Stimulated activated CD4-positive, alpha-beta T cell treated with anti-CD3 and anti-CD28 coated beads, Interleukin-4, amount 100 ng/mL, for 48 hours (primary cell): ENCODE measurements at regions not wholly inside any gene's neighbourhood (a gene's known extent, or its start where the extent isn't known, plus 50 kb on each side); places are given as distances from the start of the nearest gene placed in this dataset.

ENCODE experiments used
- DNase-seq, 2 donors: peaks; one replicate each; pipeline ENCODE4 v3.0.0-alpha.2; 2020; ENCODE audit warnings: low read depth in 2 of 2

DNA sequence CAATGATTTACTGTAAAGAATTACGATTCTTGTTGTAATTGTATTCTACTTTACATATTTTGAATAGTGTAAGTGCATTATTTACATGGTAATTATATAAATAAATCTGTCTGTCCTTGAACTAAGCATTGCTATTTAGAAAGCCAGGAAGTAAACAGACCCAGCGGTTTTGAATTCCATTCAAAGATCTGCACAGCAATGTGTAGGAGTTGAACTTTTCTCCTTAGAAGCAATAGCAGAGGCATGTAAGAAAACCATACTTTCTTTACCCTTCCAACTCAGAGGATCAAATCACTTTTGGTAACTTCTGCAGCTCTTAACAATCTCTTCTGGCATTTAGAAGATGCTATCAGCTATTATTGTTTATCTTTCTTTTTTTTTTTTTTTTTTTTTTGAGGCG, 109.2 kb upstream of the VRK2 start:
- DNase-seq, result no peak

DNA sequence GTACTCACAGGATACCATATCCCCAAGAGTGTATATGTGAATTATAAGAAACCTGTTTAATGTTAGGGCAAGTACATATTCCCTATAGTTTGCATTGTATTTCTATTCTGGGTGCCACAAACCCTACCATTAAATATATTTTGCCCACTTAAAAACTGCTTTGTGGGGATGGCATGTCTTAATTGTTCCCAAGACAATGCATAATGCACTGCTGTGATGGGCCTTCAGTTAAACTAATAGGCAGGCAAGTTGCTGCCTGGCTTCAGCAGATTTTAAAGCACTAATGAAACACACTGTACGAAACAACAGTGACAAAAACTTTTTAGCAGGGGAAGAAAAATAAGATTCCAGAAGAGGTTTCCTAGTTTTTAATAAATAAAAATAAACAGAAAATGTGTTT, 104.8 kb upstream of the VRK2 start:
- no peak for DNase-seq

DNA sequence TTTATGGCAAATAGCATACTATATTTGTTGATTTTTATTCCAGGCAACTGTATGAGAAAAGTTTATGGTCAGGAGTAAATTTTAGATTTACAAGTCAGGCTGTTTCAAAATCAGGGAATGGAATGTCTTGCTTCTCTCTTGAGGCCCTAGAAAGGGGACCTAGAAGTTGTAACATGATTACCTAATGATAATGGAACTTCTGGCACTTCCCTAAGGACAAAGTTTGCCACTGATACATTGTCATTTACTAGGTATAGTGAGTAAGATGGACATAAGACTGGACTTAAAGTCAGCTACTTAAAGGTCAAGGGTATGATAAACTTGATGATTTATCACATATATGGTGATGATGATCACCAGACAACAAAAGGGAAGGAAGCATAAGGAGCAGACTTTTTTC, 103.3 kb upstream of the VRK2 start:
- DNase-seq, result no peak

DNA sequence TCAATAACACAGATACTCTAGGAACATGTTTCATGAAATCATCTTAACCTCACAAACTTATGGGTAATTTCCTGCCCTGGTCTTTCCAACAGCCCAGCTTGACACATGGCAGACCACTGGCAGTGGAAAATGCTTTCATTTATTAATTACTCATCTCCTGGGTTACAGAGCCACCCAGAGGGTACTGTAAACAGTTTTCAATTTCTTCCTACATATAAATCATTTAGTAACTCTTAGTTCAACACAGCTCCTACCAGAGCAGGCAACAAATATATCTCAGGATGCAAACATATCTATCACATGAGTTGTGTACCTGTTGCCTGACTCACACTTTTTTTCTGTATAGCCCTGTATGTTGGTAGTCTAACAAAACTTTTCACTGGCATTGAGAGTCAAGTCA, 99.2 kb upstream of the VRK2 start:
- DNase-seq, result no peak

DNA sequence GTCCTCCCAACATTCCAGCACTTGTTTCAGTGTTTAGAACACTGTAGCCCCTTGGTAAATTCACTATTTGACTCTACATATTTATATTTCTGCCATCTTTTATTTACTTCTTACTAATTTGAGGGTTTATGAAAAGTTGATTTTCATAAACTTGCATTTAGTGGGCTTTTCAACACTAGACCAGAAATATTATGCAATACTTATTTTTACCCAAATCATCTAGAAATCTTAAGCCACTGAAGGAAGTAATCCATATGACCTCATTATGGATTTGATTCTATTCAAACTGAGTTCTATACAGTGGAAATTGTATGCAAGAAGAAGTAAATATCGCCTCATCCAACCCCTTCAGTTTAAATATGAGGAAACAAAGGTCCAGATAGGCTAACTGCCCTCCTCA, 92.6 kb upstream of the VRK2 start:
- no peak for DNase-seq

DNA sequence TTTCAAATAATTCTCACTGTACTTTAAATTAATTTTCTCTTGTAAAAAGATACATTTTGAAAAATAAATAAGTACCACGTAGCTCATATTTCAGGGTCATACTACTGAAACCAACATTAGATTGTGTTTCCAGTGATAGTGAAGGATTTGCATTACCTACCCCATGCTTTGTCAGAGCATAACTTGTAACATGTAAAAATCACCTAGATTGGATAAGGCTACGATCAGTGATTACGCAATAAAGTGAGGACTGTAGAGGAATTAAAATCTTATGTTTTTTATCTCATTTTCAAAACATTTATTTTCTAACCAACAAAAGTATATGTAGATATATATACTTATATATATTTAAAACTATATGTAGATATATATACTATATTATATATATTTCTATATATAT, 89.4 kb upstream of the VRK2 start:
- DNase-seq, result no peak

DNA sequence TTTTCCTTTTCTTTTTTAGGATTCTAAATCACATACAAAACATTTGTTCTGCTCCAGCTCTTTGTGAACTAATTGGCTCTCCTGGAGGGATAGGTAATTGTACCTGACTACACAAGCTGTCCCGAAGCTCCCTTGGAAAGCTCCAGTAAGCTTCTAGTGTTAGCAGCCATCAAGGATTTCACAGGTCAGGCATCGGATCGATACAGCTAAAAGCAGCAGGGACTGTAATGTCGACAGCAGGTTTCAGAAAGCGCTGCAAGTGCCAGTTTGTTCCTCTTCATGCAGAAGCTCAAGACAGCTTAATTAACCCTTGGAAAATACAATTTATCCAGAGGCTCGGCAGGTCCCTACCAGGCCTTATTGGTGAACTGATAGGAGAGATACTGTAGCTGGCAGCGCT, 87.2 kb upstream of the VRK2 start:
- DNase-seq, result no peak

DNA sequence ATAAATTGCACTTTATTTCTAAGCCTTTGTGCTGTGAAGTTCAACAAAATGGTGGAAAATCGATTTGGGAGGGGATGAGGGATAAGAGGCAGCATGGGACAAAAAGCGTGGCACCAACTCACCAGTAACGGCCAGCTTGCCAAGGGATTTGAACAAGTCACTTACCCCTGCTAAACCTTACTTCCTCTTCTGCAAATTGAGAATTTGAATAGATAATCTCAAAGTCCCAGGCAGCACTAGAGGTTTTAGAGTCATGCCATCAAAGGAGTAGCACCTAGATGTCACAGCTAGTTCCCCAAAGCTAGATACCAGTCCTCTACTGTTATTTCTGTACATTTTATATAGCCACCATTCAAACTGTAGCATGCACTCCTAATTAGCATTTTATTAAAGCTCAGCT, 83.7 kb upstream of the VRK2 start:
- no peak for DNase-seq

DNA sequence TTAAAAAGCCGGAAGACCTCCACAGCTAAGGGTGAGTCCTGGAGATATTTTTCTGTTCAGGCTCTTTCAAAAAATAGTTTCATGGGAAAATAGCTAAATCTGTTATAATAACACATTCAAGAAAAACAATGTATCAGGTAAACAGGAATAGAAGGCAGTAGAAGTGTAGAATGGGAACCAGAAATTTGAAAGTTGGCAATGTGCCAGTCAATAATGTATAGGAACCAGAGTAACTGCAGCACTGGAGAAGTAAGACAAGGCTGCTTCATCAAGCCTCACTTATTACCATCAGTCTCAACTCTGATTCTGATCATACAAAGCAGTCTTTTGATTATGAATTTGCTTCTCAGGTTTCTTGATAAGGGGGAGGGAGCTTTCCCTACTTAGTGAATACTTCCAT, 81.4 kb upstream of the VRK2 start:
- DNase-seq, result no peak

DNA sequence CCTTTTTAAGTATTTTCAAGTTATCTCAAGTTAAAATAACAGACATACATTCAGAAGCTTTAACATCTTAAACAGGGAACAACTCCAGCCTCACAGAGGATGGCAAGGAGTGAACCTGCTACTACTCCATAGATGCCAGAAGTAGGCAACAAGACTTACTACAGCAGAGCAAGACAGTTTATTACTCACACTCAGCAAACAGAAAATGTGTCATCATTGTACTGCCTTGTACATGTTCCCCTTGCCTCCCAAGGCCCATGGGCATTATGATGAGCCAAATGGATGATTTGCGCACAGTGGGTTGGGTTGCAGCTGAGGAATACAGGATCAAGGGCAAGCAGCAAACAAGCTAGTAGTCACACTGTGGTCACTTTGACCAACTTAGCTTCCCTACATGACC, 80.6 kb upstream of the VRK2 start:
- no peak for DNase-seq

DNA sequence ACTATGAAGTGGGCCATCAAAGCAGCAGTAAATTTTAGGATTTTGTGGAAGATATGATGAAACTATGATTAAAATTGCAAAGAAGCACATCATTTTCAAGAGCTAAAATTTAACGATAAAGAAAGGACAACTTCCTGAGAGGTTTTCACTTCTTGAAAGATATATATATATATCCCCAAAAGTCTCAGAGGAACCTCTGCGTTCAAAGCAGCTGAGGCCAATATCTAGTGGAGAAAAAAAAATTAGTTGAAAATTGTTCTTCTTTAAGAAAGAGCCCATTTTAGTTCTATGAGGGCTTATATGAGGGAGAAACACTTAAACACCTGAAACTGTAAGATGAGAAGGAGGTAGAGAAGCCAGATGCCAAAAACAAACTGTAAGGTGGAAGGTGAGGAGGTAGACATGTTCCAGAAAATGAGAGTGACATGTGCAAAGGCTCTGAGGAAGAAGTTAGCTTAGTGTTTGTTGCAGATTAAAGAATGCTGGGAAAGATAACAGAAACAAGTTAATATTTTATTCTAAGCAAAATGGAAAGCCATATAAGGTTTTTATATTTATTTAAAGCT, 72.9 kb upstream of the VRK2 start:
- no peak for DNase-seq

DNA sequence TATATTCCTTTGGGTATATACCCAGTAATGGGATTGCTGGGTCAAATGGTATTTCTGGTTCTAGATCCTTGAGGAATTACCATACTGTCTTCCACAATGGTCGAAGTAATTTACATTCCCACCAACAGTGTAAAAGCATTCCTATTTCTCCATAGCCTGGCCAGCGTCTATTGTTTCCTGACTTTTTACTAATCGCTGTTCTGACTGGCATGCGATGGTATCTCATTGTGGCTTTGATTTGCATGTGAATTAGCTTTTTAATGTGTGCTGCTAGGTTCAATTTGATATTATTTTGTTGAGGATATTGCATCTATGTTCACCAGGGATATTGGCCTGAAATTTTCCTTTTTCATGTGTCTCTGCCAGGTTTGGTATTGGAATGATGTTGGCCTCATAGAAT, 67.4 kb upstream of the VRK2 start:
- no peak for DNase-seq

DNA sequence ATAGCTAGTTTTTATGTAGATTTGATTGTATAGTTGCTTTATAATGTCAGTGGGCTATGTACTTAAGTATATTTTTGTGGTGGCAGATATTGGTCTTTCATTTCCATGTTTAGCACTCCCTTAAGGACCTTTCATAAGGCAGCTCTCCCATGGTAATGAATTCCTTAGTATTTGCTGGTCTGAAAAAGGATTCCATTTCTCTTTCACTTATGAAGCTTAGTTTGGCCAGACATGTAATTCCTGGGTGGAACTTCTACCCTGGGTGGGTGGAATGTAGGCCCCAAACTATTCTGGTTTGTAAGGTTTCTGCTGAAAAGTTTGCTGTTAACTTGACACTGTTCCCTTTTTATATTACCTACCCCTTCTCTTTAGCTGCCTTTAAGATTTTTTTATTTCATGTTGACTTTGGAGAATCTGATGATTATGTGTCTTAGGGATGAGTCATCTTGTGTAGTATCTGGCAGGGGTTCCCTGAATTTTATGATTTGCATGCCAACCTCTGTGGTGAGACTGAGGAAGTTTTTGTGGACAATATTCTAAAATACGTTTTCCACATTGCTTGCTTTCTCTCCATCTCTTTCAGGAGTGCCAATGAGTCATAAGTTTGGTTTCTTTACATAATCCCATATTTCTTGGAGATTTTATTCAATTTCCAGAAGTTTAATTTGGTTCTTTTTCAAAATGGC, 65.4 kb upstream of the VRK2 start:
- DNase-seq, result no peak

DNA sequence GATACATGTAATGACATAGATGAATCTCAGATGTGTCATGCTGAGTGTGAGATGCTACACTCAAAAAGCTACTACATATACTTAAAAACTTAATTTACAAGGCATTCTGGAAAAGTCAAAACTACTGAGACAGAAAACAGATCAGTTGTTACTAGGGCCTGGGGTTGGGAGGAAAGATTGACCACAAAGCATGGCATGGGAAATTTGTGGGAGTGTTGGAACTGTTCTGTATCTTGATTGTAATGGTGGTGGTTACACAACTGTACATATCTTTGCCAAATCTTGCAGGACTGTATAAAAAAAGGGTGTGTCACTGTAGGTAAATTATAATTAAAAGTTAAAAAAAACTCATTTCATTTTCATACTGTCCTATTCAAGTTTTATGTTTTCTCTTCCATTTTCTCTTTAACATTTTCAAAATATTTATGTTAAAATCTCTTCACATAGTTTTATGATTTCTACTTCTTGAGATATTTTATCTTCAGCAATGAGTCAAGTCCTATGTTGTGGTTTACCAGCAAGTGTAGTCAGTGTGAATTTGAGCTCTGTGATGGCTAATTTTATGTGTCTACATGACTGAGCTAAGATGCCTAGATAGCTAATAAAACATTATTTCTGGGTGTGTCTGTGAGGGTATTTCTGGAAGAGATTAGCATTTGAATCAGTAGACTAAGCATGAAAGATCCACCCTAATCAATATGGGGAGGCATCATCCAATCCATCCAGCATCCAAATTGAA, 58.6 kb upstream of the VRK2 start:
- DNase-seq, result no peak

DNA sequence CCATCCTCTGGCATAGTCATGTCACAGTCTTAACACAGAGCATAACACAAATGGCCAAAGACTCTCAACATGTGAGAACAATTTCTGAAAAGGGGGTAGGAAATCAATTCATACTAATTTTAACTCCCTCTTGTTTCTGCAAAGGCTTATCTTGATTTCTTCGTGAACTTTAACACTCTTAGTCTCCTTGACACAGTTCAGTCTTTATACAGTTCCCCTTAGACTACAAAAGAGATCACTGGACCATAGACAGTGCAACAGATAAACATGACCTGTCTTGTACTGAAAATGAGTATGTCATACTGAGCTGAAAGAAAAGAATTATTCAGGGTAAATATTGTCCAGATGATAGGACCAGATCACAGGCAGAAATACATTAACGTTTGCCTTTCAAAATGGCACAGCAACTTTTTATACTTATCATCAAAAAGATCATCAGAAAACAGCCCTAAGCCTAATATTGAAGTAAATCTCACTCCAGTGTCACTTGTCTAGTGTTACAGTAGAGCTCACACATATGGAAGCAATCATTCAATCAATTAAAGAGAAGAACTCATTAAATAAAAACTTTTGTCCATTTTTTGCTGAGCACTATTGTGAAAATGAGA, 56.4 kb upstream of the VRK2 start:
- DNase-seq, result no peak
